Adrenal gland (tissue), 5 donors: ENCODE measurements at regions not wholly inside any gene's neighbourhood (a gene's known extent, or its start where the extent isn't known, plus 50 kb on each side); places are given as distances from the start of the nearest gene placed in this dataset.

ENCODE experiments used
- POLR2A ChIP-seq, 2 donors: fragments of 450-650 bp; IDR thresholded peaks; one replicate each; pipeline ENCODE4 v1.6.1; 2017; ENCODE audit warnings: antibody characterized with exemption in 2 of 2, mild to moderate bottlenecking in 2 of 2, moderate library complexity in 1 of 2
- TF ChIP-seq, protein P1 (sequence below), 6 experiments: fragments of 450-650 bp in 4 of 6; fragments of 200-600 bp in 2 of 6; sonication (generic) in 1 of 6; IDR thresholded peaks; 1 replicate in 5 of 6; 2 replicates in 1 of 6; pipeline versions ENCODE4 v1.5.1 to v1.8.0; 2016 to 2021; ENCODE audit warnings: antibody characterized with exemption in 6 of 6, mild to moderate bottlenecking in 2 of 6, moderate library complexity in 1 of 6
- donor health status: DM: no; HTN: no; CAD: no.

DNA sequence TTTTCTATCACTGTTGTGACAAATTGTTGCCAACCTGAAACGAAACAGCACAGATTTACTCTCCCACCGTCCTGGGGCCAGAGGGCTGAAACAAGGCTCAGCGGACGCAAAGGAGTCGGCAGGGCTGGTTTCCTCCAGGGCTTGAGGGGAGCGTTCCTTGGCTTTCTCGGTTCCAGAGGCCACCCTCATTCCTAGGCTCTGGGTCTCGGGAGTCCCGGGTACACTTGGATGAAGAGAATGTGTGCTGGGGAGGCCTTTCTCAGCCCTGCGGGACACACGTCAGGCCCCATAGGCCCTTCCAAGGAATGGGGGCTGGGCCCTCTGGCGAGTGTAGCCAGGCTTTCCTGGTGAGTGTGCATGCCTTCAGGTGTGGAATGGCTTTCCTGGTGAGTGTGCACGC, 287.3 kb upstream of the HS6ST1 start:
- TF ChIP-seq, protein P1, sequence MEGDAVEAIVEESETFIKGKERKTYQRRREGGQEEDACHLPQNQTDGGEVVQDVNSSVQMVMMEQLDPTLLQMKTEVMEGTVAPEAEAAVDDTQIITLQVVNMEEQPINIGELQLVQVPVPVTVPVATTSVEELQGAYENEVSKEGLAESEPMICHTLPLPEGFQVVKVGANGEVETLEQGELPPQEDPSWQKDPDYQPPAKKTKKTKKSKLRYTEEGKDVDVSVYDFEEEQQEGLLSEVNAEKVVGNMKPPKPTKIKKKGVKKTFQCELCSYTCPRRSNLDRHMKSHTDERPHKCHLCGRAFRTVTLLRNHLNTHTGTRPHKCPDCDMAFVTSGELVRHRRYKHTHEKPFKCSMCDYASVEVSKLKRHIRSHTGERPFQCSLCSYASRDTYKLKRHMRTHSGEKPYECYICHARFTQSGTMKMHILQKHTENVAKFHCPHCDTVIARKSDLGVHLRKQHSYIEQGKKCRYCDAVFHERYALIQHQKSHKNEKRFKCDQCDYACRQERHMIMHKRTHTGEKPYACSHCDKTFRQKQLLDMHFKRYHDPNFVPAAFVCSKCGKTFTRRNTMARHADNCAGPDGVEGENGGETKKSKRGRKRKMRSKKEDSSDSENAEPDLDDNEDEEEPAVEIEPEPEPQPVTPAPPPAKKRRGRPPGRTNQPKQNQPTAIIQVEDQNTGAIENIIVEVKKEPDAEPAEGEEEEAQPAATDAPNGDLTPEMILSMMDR (IDR thresholded peaks at IDR 0.05) = no peak
- no peak for TF ChIP-seq POLR2A (IDR thresholded peaks at IDR 0.05)
